Fibroblast of skin of left biceps (primary cell): ENCODE measurements at regions not wholly inside any gene's neighbourhood (a gene's known extent, or its start where the extent isn't known, plus 50 kb on each side); places are given as distances from the start of the nearest gene placed in this dataset.

ENCODE experiments used
- DNase-seq, 2 experiments: peaks; one replicate each; pipeline ENCODE4 v3.0.0-alpha.2; 2013; ENCODE audit warnings: low read depth in 2 of 2

GRCh38 chr9:27625751-27626150 is 52.5 kb upstream of the C9orf72 start:
- DNase-seq = no peak

DNA sequence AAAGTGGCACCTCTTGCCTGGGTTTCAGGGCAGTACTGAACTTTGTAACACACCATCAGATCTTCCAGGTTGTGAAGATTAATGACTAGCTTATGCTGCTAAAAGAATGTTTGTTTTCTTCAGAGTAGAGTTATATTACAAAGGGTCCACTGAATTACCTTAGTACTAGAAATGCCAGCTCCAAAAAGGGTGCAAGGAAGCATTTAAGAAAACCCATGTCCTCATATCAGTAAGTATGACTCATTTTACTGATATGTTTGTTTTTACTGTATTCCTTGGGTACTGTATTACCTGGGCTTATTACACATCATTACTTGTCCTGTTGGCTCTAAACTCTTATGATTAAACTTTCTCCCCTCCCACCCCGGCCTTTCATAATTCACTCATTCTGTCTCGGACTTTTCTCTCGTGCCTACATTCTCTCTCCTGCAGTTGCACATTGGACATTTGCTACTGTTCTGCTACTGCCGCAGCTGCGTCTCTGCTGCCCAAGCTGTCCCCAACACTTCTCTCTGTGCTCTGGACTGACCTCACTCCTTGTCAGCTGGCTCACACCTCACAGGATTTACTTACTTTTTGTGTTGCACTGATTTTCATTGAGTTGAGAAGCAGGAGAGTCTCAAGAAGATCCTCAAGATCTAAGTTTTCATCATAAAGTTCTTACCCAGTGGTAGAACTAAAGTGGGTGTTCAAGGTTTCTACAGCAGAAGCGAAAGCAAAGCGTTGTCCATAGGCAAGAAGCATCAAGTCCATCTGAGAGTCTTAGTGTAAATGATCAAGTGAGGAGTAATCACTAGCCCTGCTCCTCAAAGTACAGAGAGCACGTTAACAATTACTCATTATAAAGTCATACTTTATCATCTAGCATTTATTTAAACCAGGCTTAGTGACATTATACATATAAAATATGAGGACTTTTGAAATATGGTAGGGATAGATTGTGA is 53.2 kb upstream of the C9orf72 start:
- DNase-seq = no peak

DNA sequence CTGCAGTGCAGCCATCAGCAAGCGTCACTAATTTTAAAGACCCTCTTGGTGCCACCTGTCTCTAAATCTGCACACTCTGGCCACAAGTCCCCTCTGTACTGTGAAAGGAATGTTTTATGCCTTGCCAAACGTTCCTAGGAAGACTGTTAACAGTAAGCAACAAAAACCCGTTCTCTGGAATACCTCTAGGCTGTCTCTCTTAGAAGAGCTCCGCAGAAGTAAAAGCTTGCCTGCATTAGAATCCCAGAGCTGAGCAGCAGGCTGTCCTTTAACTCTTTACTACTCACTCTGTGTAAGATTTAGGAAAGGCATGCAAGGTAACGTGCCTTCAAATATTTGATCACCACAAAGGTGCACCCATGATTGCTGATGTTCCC is 53.9 kb upstream of the C9orf72 start:
- DNase-seq = no peak

DNA sequence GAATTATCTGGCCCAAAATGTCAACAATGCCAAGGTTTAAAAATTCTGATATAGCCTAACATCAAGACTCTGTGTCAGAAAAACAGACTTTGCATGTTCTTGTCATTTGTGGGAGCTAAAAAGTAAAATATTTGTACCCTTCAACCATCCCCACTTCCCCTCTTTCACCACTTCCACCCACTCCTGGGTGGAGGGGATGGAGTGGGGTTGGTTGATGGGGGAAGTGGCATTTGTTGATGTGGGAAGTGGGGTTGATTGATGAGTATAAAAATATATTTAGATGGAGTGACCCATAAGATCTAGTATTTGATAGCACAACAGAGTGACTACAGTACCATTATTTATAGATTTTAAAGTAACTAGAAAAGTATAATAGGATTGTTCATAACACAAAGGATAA is 55.0 kb upstream of the C9orf72 start:
- no peak for DNase-seq

GRCh38 chr9:27629425-27629824 is 56.1 kb upstream of the C9orf72 start:
- no peak for DNase-seq

DNA sequence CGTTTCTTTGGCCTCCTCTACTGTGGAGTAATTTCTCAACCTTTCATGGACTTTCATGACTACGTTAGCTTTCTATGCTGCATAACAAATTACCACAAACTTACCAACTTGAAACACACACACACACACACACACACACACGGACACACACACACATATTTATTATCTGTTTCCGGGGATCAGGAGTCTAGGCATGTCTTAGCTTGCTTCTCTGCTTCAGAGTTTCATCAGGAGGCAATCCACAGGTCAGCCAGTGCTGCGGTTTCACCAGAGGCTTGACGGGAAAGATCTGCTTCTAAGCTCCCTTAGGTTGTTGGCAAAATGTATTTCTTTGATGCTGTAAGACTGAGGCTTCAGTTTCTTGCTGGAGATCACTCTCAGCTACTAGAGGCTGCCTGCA is 59.0 kb upstream of the C9orf72 start:
- DNase-seq = no peak

DNA sequence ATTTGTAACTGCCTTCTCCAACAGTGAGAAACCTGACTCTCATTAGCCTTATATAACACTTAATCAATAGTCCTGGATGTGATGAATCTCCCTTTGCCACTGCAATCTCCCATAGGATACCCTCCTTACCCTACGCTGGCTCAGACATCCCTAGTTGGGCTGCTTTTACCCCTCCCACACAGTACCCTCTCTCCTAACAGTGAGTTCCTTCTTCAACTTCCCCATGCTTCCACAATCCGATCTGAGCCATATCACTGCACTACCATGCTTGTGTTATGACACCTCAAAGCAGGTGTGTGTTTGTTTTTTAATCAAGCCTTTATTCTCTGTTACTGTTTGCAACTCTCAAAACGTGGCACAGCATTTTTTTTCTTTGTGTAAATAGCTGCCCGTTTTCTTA is 60.5 kb upstream of the C9orf72 start:
- DNase-seq = no peak

GRCh38 chr9:27634879-27635278 is 61.6 kb upstream of the C9orf72 start:
- DNase-seq = no peak

- DNase-seq = no peak
These were observed 65.4 kb upstream of the C9orf72 start for GRCh38 chr9:27638716-27639115.

DNA sequence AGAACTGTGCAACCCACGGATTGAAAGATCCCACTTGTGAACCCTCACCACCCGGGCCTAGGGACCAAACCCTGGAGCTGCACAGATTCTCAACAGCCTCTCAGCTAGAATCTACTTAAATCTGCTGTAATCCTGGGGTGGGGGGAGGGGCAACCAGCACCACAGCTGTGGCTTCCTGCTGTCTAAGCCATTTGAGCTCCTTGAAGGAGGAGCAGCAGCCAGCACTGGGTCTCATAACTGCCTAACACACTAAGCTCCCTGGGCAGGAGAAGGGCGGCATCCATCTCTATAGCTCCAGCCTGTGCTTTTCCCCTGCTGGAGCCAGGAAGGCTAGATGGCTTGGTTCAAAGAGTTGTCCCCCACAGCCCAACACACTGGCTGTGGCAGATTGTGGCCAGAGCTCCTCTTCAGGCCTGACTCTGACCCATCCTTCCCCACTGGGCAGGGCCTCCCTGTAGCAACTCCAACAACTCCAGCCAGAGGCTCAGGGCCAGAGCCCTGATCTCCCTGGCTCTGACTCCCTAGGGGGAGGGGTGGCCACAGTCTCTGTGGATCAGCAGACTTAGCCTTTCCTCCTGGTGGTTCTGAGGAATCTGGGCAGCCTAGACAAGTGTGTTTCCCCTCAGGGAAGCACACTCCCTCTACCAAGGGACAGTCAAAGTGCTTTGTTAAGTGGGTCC is 72.0 kb upstream of the C9orf72 start:
- no peak for DNase-seq

DNA sequence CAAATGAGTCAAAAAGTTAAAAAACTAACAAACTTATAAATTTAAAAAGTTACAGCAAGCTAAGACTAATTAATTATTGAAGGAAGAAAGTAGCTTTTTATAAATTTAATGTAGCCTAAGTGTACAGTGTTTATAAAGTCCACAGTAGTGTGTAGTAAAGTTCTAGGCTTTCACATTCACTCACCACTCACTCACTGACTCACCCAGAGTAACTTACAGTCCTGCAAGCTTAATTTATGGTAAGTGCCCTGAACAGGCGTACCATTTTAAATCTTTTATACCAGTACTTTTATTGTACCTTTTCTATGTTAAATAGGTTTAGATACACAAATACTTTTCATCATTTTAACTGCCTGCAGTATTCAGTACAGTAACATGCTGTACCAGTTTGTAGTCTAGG is 80.0 kb upstream of the C9orf72 start:
- DNase-seq = no peak

GRCh38 chr9:27653957-27654356 is 80.7 kb upstream of the C9orf72 start:
- no peak for DNase-seq

DNA sequence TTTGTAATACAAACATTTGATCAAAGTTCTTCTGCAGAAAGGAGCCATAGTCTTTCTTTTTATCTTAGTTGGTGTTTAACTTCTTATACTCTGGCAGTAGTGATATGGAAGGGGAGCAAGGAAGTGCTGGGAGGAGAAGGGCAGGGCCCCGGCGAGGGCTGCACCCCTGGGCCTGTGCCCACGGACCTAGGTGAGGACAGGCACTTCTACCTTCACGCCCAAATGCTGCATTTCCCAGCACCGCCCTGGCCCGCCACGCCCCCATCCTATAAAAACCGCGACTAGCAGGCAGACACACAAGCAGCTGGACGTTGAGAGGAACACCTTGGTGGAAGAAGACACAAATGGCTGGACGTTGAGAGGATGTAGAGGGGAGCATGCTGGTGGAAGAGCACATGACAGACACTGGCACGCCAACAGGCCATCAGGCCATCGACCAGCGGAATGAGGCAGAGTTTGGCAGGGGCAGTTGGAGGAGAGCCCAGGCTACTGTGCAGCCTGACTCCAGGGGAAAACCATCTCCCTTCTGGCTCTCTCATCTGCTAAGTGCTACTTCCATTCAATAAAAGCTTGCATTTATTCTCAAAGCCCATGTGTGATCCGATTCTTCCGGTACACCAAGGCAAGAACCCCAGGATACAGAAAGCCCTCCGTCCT is 81.5 kb upstream of the C9orf72 start:
- DNase-seq = no peak

DNA sequence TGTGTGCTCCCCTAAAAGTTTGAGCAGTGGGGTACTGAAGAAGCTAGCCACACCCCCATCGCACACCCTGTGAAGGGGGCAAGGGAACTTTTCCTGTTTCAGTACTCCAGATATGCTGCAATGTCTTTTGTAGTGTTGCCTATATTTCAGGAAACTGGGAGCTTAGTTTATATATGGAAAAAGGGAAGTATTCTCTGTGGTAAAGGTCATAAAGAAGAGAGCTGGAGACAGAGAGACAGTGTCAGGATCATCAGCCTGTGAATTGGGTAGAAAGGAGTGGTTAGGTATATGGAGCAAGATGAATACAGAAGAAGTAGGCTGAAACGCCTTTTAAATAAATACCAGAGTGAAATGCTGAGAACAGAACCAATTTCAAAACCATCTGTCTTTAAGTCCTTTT is 82.2 kb upstream of the C9orf72 start:
- DNase-seq = no peak

GRCh38 chr9:27659001-27659400 is 85.7 kb upstream of the C9orf72 start:
- DNase-seq = no peak

DNA sequence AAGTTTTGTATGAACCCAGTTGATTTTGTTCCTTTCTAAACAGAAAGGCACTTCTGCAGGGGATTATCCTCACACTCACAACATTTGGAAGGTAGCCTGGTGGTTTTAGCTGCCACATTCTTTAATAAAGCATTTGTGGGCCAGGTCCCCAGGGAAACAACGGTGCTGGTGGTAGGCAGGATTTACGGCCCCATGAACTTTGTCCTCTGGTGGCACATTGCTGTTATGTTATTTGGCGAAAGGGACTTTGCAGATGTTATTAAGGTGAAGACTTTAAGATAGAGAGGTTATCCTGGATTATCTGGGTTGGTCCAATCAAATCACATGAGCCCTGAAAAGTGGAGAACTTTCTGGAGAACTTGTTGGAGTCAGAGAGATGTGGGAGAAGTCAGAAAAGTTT is 86.3 kb upstream of the C9orf72 start:
- DNase-seq = no peak

GRCh38 chr9:27660148-27660547 is 86.9 kb upstream of the C9orf72 start:
- no peak for DNase-seq

DNA sequence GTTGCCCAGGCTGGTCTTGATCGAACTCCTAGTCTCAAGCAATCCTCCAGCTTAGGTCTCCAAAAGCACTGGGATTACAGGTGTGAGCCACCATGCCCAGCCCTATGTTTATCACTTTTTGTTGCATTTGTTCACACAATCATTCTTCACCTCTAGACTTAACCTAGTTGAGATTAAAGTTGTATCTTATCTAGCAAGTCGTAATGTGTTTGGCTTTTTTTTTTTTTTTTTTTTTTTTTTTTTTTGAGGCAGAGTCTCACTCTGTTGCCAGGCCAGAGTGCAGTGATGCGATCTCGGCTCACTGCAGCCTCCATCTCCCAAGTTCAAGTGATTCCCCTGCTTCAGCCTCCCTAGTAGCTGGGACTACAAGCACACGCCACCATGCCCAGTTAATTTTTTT is 90.2 kb upstream of the C9orf72 start:
- DNase-seq = no peak

- no peak for DNase-seq
These were observed 91.0 kb upstream of the C9orf72 start for GRCh38 chr9:27664121-27664779.

DNA sequence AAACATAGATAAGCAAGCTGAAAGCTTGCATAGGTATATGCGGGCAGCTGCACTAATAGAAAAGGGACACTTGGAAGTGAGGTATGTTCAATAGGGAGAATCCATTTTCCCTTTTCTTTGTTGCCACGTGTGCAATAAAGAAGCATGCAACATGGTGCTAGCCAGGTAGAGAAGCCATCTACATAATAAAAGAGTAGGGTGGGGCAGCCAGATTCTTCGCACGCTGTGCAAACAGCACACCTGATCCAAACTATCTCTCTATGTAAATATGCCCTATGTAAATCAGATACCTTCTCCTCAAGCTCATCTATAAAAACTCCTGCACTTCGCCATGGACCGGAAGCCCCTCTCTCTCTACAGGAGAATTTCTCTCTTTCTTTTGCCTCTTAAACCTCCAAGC is 91.9 kb upstream of the C9orf72 start:
- no peak for DNase-seq

GRCh38 chr9:27668280-27668679 is 95.0 kb upstream of the C9orf72 start:
- DNase-seq = no peak

GRCh38 chr9:27671636-27672035 is 98.4 kb upstream of the C9orf72 start:
- no peak for DNase-seq
